GM12878 (cell line): ENCODE measurements at regions not wholly inside any gene's neighbourhood (a gene's known extent, or its start where the extent isn't known, plus 50 kb on each side); places are given as distances from the start of the nearest gene placed in this dataset.

Experiments
- ATAC-seq: fragments of 200-7000 bp; cut with Tn5 transposase; 3 replicates; pipeline ENCODE4 v1.9.1; 2020; ENCODE audit warnings: mild to moderate bottlenecking, moderate library complexity
- BruUV-seq: library from RNA; stranded (reverse); fragments of 400-500 nt; replicated peaks from 2 replicates; lab custom pipeline; 2021; lab: Mats Ljungman, UMichigan
- CTCF ChIA-PET: fragments of 300-600 bp; sonication (Branson Sonifier 250); formaldehyde crosslinking; extraction: SDS; loops from one replicate; lab custom pipeline; 2021; ENCODE audit warnings: inconsistent platforms; lab: Yijun Ruan, JAX
- POLR2A ChIA-PET: fragments of 350-600 bp; formaldehyde crosslinking; extraction: SDS; loops from one replicate; lab custom pipeline; 2021; ENCODE audit warnings: inconsistent platforms; lab: Charles Lee
- RAD21 ChIA-PET: fragments of 300-600 bp; sonication (Branson Sonifier 250); formaldehyde crosslinking; loops from one replicate; lab custom pipeline; 2023; ENCODE audit warnings: antibody characterized with exemption; ENCODE audit not compliant: unreplicated experiment; lab: Charles Lee
- SMC1A ChIA-PET: fragments of 300-600 bp; sonication (Branson Sonifier 250); formaldehyde crosslinking; loops from one replicate; lab custom pipeline; 2023; ENCODE audit not compliant: unreplicated experiment, uncharacterized antibody; lab: Charles Lee
- DNase-seq: peaks from one replicate; pipeline ENCODE4 v3.0.0-alpha.2; 2011; ENCODE audit warnings: low read depth, low spot score
- FAIRE-seq: peaks from 3 replicates; lab custom pipeline; 2011; peaks lifted over from hg19 to GRCh38; lab: Jason Lieb, UNC
- H2AFZ ChIP-seq: 2 replicates; pipeline ENCODE4 v1.6.0; 2011; ENCODE audit warnings: low read depth, low read length, control low read depth; ENCODE audit not compliant: control insufficient read depth
- H3K27ac ChIP-seq: 2 replicates; pipeline ENCODE4 v1.5.1; 2011; ENCODE audit warnings: control low read depth; ENCODE audit not compliant: control insufficient read depth, insufficient read depth
- H3K27me3 ChIP-seq, 2 experiments: replicated peaks in 1 of 2; 2 replicates each; pipeline versions ENCODE4 v1.6.0 to v1.6.1; 2011; ENCODE audit warnings: low read length in 1 of 2; ENCODE audit not compliant: control insufficient read depth in 2 of 2, insufficient read depth in 2 of 2
- H3K36me3 ChIP-seq, 2 experiments: 2 replicates each; pipeline ENCODE4 v1.5.1; 2011; ENCODE audit warnings: low read length in 1 of 2; ENCODE audit not compliant: control insufficient read depth in 2 of 2, insufficient read depth in 2 of 2
- H3K4me1 ChIP-seq: 2 replicates; pipeline ENCODE4 v1.6.1; 2011; ENCODE audit warnings: mild to moderate bottlenecking, low read length, moderate library complexity, mixed read lengths; ENCODE audit not compliant: control insufficient read depth, insufficient read depth
- H3K4me2 ChIP-seq: 2 replicates; pipeline ENCODE4 v1.6.0; 2011; ENCODE audit warnings: control low read depth; ENCODE audit not compliant: control insufficient read depth, insufficient read depth
- H3K4me3 ChIP-seq: fragments of 200-600 bp; sonication (generic); 2 replicates; pipeline ENCODE4 v1.5.1; 2016
- H3K79me2 ChIP-seq: 2 replicates; pipeline ENCODE4 v1.6.0; 2011; ENCODE audit warnings: low read length; ENCODE audit not compliant: control insufficient read depth, insufficient read depth
- H3K9ac ChIP-seq: 2 replicates; pipeline ENCODE4 v1.8.0; 2011; ENCODE audit warnings: low read length, control low read depth, mixed read lengths; ENCODE audit not compliant: control insufficient read depth, insufficient read depth
- H3K9me3 ChIP-seq: replicated peaks from 3 replicates; pipeline ENCODE4 v1.5.1; 2011; ENCODE audit warnings: mild to moderate bottlenecking, low read length; ENCODE audit not compliant: control insufficient read depth, insufficient read depth
- H4K20me1 ChIP-seq: 2 replicates; pipeline ENCODE4 v1.6.0; 2011; ENCODE audit not compliant: control insufficient read depth, insufficient read depth
- BHLHE40 ChIP-seq, 2 experiments: fragments of 450-650 bp in 1 of 2; IDR thresholded peaks; 2 replicates each; pipeline ENCODE4 v1.6.1; 2011 to 2017; ENCODE audit warnings: low read depth in 2 of 2, borderline replicate concordance in 1 of 2, improper control_type of control experiment in 1 of 2, low read length in 1 of 2, mild to moderate bottlenecking in 1 of 2
- CREM ChIP-seq: IDR thresholded peaks from 2 replicates; pipeline ENCODE4 v1.6.1; 2014; ENCODE audit warnings: antibody characterized with exemption, low read depth
- ETV6 ChIP-seq, 2 experiments: fragments of 450-650 bp in 1 of 2; IDR thresholded peaks in 1 of 2; conservative IDR thresholded peaks in 1 of 2; 2 replicates each; pipeline ENCODE4 v1.6.1; 2014; ENCODE audit warnings: antibody characterized with exemption in 1 of 2, borderline replicate concordance in 1 of 2, low read depth in 1 of 2, mild to moderate bottlenecking in 1 of 2, moderate library complexity in 1 of 2
- GABPA ChIP-seq: IDR thresholded peaks from 2 replicates; pipeline ENCODE4 v1.6.1; 2014; ENCODE audit warnings: antibody characterized with exemption, low read depth, mild to moderate bottlenecking, inconsistent platforms
- PKNOX1 ChIP-seq: fragments of 450-650 bp; IDR thresholded peaks from 2 replicates; pipeline ENCODE4 v1.6.1; 2016; ENCODE audit warnings: mild to moderate bottlenecking
- POLR2AphosphoS2 ChIP-seq: IDR thresholded peaks from 2 replicates; pipeline ENCODE4 v1.6.1; 2011; ENCODE audit warnings: low read depth, mild to moderate bottlenecking, low read length, improper control_type of control experiment, moderate library complexity
- POLR2AphosphoS5 ChIP-seq: IDR thresholded peaks from 2 replicates; pipeline ENCODE4 v1.6.1; 2011; ENCODE audit warnings: mild to moderate bottlenecking, low read length, inconsistent platforms
- SIX5 ChIP-seq: IDR thresholded peaks from 2 replicates; pipeline ENCODE4 v1.6.1; 2011; ENCODE audit warnings: mild to moderate bottlenecking, low read depth, low read length, moderate library complexity; ENCODE audit not compliant: severe bottlenecking
- SREBF2 ChIP-seq: IDR thresholded peaks from 2 replicates; pipeline ENCODE4 v1.6.1; 2012; ENCODE audit warnings: mild to moderate bottlenecking, low read length
- TCF12 ChIP-seq: IDR thresholded peaks from 2 replicates; pipeline ENCODE4 v1.6.1; 2011; ENCODE audit warnings: low read depth, mild to moderate bottlenecking, low read length
- YY1 ChIP-seq: IDR thresholded peaks from 2 replicates; pipeline ENCODE4 v1.6.1; 2011; ENCODE audit warnings: low read depth, mild to moderate bottlenecking, low read length
- ZNF274 ChIP-seq: IDR thresholded peaks from one replicate; pipeline ENCODE4 v1.8.0; 2011; ENCODE audit not compliant: insufficient read length, insufficient read depth
- ZNF384 ChIP-seq: IDR thresholded peaks from 2 replicates; pipeline ENCODE4 v1.6.1; 2012; ENCODE audit warnings: low read depth, mild to moderate bottlenecking, low read length, improper control_type of control experiment, borderline replicate concordance
- ZNF622 ChIP-seq: fragments of 450-650 bp; IDR thresholded peaks from 2 replicates; pipeline ENCODE4 v1.6.1; 2017; ENCODE audit warnings: mild to moderate bottlenecking, inconsistent platforms
- ZSCAN29 ChIP-seq: fragments of 450-650 bp; IDR thresholded peaks from 2 replicates; pipeline ENCODE4 v1.6.1; 2017; ENCODE audit warnings: mild to moderate bottlenecking, moderate library complexity
- WGBS: methylation state at CpG from one replicate; pipeline ENCODE4 v1.1.6; 2016; ENCODE audit warnings: low lambda C conversion rate; ENCODE audit not compliant: insufficient replicate concordance, insufficient coverage; ENCODE audit errors: missing lambda C conversion rate; 5-methylcytosine and 5-hydroxymethylcytosine counted together
- in situ Hi-C: fragments of 300-500 bp; cut with MboI; formaldehyde crosslinking; loops from 9 replicates; pipeline ENCODE4 v1.14.3; 2018; ENCODE audit warnings: mixed read lengths
- intact Hi-C: fragments of 100-400 bp; cut with micrococcal nuclease; formaldehyde crosslinking; loops from one replicate; pipeline ENCODE4 v1.14.2; 2022; ENCODE audit not compliant: unreplicated experiment
- TF ChIP-seq, protein P1 (sequence below): fragments of 450-650 bp; IDR thresholded peaks from 2 replicates; pipeline ENCODE4 v1.6.1; 2017; ENCODE audit warnings: antibody characterized with exemption, mild to moderate bottlenecking, moderate library complexity
- TF ChIP-seq, protein P2 (sequence below): IDR thresholded peaks from 2 replicates; pipeline ENCODE4 v1.6.1; 2012; ENCODE audit warnings: mild to moderate bottlenecking, low read depth, low read length

DNA sequence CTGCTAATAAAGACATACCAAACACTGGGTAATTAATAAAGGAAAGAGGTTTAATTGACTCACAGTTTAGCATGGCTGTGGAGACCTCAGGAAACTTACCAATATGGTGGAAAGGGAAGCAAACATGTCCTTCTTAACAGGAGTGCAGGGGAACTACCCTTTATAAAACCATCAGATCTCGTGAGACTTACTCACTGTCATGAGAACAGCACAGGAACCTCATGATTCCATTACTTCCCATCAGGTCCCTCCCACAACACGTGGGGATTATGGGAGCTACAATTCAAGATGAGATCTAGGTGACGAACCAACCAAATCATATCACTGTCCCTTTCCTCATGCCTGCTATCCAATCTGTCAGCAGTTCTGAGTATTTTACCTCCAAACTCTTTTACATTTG, 586.7 kb downstream of the TDRD15 start (continued):
- TF ChIP-seq SREBF2, result no peak
- no peak for TF ChIP-seq TCF12
- TF ChIP-seq, all 136 proteins: peak for 0

DNA sequence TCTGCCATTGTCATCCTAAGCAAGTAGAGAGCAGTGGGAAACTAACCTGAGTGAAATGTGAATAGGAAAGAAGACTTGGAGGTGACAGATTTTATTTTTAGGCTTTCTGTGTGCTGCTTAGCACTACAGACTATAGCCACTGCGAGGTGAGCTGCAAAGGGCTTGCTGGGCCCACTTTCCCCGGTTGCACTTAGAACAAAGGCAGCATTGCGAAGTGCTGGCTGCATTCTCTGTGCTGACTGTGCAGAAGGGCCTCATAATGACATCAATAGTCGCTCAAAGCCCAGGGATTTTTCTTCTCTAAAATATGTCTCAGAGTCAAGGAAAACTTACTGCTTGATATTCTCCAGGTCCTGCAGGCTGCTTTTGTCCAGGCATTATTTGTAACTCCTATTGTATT, 592.1 kb downstream of the TDRD15 start:
- POLR2A ChIA-PET, result no interaction called here
- in situ Hi-C loops, result no loop called here

More for the DNA sequence above, 592.1 kb downstream of the TDRD15 start:
- Histone ChIP-seq H3K4me1 (no peaks in the 10 kb centered on the region), H3K4me2 (no peak overlapping the region), H2AFZ (no peak overlapping the region), H3K27ac (no peak overlapping the region), H3K27me3 (no peaks in the 10 kb centered on the region), H3K36me3 (no peaks in the 10 kb centered on the region), H3K4me3 (no peak overlapping the region), H4K20me1 (no peaks in the 10 kb centered on the region), H3K9me3 (no peaks in the 10 kb centered on the region), H3K9ac (no peak overlapping the region), H3K79me2 (no peaks in the 10 kb centered on the region)
- ChIA-PET CTCF (no interaction called here), SMC1A (no interaction called here), RAD21 (no interaction called here)
- intact Hi-C loops, result no loop called here
- ATAC-seq (no peak), DNase-seq (no peak), FAIRE-seq (no peak)
- TF ChIP-seq YY1 (no peak), POLR2AphosphoS5 (no peak), ETV6 (conservative IDR thresholded peaks at IDR 0.05 in 1 of 2, IDR thresholded peaks at IDR 0.05 in 1 of 2; ENCODE audit: borderline replicate concordance in 1 of 2, low read depth in 1 of 2) (no peak), ZSCAN29 (no peak), GABPA (no peak), ZNF384 (no peak), ZNF274 (no peak), BHLHE40 (IDR thresholded peaks at IDR 0.05; ENCODE audit: borderline replicate concordance in 1 of 2, low read depth in 2 of 2, low read length in 1 of 2) (no peak), ZNF622 (no peak), SIX5 (no peak), PKNOX1 (no peak), CREM (no peak), POLR2AphosphoS2 (no peak)
- TF ChIP-seq, protein P1, sequence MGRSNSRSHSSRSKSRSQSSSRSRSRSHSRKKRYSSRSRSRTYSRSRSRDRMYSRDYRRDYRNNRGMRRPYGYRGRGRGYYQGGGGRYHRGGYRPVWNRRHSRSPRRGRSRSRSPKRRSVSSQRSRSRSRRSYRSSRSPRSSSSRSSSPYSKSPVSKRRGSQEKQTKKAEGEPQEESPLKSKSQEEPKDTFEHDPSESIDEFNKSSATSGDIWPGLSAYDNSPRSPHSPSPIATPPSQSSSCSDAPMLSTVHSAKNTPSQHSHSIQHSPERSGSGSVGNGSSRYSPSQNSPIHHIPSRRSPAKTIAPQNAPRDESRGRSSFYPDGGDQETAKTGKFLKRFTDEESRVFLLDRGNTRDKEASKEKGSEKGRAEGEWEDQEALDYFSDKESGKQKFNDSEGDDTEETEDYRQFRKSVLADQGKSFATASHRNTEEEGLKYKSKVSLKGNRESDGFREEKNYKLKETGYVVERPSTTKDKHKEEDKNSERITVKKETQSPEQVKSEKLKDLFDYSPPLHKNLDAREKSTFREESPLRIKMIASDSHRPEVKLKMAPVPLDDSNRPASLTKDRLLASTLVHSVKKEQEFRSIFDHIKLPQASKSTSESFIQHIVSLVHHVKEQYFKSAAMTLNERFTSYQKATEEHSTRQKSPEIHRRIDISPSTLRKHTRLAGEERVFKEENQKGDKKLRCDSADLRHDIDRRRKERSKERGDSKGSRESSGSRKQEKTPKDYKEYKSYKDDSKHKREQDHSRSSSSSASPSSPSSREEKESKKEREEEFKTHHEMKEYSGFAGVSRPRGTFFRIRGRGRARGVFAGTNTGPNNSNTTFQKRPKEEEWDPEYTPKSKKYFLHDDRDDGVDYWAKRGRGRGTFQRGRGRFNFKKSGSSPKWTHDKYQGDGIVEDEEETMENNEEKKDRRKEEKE, result no peak
- TF ChIP-seq, protein P2, sequence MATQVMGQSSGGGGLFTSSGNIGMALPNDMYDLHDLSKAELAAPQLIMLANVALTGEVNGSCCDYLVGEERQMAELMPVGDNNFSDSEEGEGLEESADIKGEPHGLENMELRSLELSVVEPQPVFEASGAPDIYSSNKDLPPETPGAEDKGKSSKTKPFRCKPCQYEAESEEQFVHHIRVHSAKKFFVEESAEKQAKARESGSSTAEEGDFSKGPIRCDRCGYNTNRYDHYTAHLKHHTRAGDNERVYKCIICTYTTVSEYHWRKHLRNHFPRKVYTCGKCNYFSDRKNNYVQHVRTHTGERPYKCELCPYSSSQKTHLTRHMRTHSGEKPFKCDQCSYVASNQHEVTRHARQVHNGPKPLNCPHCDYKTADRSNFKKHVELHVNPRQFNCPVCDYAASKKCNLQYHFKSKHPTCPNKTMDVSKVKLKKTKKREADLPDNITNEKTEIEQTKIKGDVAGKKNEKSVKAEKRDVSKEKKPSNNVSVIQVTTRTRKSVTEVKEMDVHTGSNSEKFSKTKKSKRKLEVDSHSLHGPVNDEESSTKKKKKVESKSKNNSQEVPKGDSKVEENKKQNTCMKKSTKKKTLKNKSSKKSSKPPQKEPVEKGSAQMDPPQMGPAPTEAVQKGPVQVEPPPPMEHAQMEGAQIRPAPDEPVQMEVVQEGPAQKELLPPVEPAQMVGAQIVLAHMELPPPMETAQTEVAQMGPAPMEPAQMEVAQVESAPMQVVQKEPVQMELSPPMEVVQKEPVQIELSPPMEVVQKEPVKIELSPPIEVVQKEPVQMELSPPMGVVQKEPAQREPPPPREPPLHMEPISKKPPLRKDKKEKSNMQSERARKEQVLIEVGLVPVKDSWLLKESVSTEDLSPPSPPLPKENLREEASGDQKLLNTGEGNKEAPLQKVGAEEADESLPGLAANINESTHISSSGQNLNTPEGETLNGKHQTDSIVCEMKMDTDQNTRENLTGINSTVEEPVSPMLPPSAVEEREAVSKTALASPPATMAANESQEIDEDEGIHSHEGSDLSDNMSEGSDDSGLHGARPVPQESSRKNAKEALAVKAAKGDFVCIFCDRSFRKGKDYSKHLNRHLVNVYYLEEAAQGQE, result no peak
- BruUV-seq, result no TSS peak
- WGBS, result 1% methylated on average over 4 of the region's 4 CpGs
